ENCODE measurements at regions not wholly inside any gene's neighbourhood (a gene's known extent, or its start where the extent isn't known, plus 50 kb on each side); places are given as distances from the start of the nearest gene placed in this dataset.

DNA sequence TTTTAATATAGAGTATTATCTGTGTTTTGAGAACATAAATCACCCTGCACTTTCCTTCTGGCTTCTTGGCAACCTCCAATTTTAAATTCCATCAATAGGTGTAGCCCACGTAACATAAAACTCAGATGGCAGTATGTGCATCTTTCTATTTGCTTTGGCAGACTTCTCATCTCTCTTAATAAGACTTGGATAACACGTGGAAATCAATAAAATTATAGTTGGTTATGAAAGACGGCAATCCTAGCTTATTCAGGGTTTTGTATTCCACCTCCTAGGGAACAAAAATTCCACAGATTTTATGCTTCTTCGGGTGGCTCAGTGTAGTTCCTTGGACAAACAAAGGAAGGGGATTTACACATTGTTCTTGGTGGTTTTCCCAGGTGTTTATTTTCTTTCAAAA lies 299.3 kb downstream of the RND3 start:
- TF ChIP-seq, protein P1, sequence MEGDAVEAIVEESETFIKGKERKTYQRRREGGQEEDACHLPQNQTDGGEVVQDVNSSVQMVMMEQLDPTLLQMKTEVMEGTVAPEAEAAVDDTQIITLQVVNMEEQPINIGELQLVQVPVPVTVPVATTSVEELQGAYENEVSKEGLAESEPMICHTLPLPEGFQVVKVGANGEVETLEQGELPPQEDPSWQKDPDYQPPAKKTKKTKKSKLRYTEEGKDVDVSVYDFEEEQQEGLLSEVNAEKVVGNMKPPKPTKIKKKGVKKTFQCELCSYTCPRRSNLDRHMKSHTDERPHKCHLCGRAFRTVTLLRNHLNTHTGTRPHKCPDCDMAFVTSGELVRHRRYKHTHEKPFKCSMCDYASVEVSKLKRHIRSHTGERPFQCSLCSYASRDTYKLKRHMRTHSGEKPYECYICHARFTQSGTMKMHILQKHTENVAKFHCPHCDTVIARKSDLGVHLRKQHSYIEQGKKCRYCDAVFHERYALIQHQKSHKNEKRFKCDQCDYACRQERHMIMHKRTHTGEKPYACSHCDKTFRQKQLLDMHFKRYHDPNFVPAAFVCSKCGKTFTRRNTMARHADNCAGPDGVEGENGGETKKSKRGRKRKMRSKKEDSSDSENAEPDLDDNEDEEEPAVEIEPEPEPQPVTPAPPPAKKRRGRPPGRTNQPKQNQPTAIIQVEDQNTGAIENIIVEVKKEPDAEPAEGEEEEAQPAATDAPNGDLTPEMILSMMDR (conservative IDR thresholded peaks at IDR 0.05): no peak
- TF ChIP-seq EZH2 (IDR thresholded peaks at IDR 0.05; ENCODE audit: low read depth): no peak

All from PC-9 (cell line).